Hepatic stellate cell (primary cell): ENCODE measurements at regions not wholly inside any gene's neighbourhood (a gene's known extent, or its start where the extent isn't known, plus 50 kb on each side); places are given as distances from the start of the nearest gene placed in this dataset.

ENCODE experiments used
- DNase-seq: peaks from one replicate; pipeline ENCODE4 v3.0.0; 2011; ENCODE audit warnings: low spot score

DNA sequence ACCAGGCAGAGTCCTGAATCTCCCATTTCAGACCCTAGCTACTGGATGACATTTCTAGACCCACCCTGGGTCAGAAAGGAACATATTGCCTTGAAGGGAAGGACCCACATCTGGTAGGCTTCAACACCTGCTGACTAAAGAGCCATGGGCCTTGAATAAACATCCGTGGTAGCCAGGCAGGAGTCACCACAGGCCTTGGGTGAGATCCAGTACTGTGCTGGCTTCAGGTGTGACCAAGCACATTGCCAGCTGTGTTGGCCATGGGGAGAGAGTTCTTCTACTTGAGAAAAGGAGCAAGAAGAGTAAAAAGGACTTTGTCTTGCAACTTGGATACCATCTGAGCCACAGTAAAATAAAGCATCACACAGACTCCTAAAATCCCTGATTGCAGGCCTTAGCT, 332.6 kb downstream of the SLC16A7 start:
- no peak for DNase-seq

DNA sequence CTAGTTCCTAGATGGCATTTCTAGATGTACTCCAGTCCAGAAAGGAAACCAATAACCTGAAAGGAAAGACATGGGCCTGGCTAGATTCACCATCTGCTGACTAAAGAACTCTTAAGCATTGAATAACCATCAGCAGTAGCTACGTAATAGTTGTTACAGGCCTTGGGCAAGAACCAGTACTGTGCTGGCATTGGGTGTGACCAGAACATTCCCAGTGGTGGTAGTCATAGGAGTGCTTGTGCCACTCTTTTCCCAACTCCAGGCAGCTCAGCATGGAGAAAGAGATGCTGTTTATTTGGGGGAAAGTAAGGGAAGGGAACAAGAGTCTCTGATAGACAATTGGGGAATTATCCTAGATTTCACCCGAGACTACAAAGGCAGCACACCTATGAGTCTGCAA, 333.3 kb downstream of the SLC16A7 start:
- no peak for DNase-seq

DNA sequence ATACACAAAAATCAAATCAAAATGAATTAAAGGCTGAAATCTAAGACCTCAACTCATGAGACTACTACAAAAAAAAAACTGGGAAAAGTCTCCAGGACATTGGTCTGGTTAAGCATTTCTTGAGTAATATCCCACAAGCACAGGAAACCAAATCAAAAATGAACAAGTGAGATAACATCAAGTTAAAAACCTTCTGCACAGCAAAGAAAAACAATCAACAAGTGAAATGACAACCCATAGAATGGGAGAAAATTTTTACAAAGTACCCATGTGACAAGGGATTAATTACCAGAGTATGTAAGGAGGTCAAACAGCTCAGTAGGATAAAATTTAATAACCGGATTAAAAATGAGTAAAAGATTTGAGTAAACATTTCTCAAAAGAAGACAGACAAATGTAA, 338.7 kb downstream of the SLC16A7 start:
- DNase-seq, result no peak

DNA sequence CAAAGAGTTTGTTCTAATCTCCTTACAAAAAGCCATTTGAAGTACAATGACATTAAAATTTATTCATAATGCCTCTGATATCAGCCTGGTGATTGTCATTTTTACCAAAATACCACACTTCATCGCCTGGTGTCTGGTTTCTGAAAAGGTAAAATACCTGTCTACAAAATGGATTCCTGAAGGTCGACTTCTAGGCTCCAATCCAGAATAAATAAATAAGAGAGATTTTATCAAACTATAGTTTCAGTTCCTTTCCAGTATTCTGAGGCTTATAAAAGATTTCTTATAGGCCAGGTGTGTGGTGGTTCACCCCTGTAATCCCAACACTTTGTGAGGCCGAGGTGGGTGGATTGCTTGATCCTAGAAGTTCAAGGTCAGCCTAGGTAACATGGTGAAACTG, 340.7 kb downstream of the SLC16A7 start:
- no peak for DNase-seq

DNA sequence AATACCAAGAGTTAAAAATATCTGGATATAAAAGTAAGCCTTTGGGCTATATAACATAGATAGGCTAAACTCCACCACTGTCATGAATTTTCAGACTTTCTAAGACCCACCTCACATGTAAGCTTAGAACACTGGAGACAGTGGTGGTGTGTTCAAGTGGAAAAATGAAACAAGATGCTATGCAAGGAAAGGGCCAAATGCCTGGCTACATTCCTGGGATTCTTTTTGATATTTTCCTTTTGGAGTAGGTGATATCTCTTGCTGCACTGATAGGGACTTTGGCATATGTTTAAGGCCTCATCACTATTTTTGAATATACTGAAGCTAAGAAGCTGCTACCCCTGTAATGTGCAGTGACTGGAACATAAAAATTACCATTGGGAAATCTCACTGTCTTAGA, 341.3 kb downstream of the SLC16A7 start:
- DNase-seq, result no peak

DNA sequence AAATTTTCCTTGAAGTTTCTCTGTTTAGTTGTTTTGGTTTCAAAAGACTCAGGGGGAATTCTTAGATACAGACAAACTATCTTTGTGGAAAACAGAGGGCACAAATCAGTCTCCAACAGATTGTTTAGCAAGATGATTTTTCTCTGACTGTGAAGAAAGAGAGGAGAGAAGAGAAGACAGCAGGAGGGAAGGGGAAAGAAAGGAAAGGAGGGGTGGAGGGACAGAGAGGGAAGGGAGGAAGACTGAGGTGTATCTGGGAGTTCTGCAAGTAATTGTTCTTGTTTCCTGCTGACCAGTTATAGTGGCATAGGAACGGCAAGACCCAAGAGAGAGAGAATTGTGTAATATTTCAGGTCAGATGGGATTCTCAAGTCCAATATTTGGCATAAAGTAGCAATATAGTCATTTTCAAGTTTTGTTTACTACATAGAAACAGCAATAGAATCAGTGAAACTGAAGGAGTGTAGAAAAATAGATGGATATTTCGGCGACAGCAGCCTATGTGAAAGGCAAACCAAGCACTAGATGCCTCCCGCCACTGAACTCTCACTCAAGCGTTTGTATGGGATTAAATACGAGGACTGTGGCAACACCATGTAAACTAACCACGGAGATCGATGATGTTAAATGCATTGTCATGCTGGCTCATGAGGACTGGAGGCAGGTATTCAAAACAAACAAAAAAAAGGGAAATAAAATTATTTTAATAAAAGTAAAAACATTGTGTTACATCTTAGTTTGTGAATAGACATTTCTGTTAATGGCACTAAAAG, 342.5 kb downstream of the SLC16A7 start:
- DNase-seq, result no peak

DNA sequence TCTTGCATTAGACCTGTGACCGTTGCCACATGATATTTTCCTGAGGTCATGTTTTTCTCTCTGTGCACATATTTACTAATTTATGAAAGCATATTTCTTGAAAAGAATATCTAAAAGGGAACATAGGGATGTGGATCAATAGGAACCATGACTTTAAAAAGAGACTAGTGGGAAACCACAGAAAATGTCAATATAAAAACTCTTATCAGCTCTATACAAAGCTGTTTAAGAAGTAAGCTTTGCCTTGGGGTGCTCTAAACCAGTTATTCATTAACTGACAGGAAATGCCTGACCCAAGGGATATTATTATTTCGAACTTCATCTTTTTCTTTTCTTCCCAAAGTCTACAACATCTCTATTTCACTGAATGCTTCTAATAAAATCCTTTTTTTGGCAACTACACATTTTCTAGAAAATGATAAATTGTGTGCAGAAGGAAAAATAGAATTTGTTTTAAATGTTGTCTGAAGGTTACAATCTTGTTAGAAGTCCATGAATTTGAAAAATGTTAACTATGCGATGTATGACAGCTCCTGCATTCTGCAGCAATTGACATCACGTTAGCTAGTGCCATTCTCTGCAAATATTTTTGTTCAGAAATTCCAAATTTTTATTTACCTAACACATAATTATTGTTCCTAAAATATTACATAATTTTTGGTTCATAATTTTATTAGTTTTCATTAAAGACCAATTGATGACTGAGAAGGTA, 345.0 kb downstream of the SLC16A7 start:
- DNase-seq, result no peak

DNA sequence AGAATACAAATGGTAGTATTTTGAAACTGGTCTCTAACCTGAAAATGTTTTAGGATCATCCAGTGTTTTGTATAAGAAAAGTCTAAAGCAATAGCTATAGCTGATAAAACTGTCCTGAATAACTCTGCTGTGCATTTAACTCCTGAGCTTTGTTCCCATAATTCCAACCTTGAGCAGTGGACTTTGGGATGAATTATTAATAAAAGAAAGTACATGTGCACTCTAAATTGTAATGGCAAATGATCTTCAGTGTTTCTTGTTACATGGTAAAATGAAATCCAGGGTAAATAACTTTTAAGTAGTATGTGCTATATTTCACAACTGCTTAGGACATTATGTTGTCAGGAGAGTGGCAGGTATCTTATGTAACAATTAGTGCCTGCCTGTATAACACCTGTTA, 345.6 kb downstream of the SLC16A7 start:
- no peak for DNase-seq

DNA sequence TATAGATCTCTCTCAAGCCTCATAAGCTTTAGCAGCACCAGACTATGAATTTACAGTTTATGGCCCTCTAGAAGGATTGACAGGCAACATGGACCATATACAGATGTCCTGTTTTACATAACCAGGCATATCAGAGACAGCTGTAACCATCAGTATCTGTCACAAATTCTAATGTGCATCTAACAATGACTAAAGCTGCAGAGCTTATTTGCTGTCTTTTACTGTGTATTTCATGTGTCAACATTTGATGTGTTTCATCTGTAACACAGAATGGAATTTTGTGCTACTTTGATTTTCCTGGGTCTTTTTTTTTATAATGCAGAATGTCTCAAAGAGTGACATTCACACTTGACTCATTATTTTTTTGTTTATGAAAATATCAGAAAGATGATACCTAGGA, 348.3 kb downstream of the SLC16A7 start:
- DNase-seq, result no peak

DNA sequence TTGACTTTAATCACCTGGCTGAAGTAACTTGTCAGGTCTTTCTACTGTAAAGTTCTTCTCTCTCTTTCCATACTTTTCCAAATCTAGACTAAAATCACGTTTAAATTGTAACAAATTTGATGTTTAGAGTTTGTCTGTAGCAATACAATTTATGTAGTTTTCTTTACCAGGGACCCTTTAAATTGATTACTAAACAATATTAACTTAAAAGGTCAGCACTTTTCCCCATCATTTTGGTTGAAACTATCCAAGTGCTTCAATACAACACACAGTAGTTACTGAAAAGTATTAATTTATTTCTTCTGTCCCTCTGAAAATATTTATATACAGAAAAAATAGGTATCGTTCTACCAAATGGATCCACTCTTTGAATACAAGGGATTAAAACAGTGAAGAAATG, 350.8 kb downstream of the SLC16A7 start:
- DNase-seq, result no peak

DNA sequence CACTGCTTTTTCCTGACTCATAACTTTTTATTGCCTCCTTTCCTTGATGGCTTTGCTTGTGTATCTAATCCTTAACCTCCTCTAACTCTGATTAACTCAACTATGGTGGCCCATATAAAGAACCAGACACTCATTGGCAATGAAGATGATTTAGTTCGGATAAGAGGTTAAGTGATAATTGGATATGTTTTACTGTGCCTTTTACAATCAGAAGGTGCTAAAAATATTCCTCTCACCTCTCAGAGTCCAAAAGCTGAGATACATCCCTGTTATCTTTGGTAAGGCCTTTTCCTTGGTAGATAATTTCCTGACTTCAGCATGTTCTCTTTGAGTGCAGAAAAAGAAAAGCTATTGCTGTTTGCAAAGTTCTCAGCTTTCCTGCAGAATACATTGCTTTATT, 367.7 kb downstream of the SLC16A7 start:
- no peak for DNase-seq

DNA sequence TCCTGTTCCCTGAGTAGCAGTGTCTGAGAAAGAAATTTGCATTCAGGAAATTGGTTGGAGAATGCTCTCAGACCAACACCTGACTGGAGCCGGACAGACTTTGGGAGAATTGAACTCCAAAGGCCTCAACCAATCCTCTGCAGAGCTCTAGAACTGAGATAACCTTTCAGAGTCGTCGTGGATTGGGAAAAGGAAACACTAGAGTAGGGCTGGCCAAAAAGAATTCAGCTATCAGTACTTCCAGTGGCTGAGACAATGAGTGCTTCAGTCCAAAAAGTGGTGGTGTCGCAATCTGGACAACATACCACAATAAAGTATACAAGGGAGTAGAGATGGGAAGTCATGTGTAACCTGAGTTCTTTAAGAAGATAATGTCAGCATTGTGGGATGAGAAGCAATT, 377.1 kb downstream of the SLC16A7 start:
- no peak for DNase-seq

DNA sequence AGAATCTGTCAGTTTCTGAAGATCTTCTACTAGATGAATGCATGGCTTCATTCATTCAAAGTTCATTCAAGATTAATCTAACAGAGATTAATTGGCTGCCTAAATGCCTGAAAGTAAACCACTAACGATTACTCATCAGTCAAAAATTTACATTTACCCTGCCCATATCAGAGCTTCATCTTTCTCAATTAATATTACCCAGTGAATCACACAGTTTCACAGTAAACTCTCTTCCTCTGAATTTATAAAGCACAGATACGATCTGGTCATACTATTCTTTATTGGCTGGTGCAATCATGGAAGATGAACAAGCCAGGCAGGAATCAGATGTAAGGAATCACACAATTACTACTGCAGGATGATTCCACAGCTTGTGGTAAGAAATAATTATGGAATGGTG, 377.7 kb downstream of the SLC16A7 start:
- DNase-seq, result peak; percentile 2

DNA sequence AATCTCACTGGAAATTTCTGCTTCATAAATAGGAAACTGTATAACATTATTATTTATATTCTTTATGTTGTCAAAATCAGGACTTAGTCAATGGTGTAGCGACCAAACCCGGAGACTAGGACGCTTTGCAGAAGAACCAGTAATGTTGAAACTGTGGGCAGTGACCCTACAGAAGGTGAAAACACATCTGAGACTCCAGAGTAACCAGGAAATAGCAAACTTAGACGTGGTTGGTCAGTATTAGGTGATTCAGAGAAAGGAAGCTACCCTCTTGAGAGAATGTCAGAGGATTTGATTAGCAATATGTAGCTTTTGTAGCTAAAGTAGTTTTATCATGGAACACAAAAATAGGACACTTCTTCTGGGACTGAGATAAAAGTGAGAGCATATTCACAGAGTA, 381.9 kb downstream of the SLC16A7 start:
- no peak for DNase-seq

DNA sequence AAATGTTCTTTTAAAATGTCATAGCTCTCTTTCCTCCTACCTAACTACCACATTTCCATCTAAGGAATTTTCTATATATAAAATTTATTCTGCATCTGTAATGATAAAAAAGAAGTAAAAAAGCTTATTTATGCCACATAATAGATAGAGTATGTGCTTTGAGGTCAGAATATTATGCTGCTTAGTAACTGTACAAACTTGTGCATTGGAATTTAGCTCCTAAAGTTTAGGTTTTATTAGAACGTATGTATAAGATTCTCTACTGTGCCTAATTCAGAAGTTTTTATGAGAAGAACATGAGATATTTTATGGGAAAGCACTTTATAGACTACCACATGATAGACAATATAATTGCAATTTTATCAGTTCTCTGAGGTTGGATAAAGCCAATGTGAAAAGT, 384.6 kb downstream of the SLC16A7 start:
- no peak for DNase-seq

DNA sequence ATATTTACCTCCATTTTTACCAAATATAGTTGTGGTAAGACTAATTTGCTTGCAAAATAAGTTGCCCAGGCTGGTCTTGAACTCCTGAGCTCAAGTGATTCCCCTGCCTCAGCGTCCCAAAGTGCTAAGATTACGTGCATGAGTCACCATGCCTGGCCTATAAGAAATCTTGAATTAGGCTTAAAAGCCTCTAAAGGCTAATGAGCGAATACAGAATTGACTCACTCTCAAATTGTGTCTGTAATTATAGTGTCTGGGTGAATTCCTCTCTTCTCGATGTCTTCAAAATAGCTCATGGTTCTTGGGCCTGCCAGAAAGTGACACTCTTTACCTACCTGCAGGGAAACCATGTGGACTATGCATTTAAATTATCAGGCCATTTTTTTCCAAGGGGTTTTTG, 403.5 kb downstream of the SLC16A7 start:
- DNase-seq, result no peak

DNA sequence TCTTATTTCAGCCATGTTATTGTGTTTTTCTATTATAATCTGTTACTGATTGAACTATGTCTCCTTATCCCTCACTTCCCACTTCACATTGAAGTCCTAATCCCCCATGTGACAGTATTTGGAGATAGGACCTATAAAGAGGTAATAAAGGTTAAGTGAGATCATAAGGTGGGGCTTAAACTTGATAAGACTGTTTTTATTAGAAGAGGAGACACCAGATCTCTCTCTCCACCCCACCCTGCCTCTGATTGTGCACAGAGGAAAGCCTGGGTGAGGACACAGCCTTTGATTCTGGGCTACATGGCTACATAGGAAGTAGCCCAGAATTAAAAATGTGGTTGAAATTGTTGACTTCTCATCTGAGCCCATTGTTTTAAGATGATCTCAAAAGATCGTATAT, 414.7 kb downstream of the SLC16A7 start:
- no peak for DNase-seq

DNA sequence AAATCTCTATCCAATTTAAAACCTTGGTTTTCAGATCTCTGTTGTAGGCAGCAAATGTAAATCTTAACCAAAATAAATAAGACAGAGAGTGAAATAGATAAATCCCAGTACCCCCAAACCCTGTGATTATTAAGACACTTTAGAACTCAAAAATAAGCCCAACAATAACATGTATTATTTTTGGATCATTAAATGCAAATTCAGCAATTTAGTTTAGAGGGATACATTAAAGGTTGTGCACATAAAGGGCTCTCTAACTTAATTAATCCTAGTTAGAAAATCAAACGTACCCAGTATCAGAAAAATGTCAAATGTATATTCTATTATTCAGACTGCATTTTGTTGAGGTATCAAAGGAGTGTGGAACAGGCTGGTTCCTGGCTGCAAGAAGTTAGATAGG, 416.8 kb downstream of the SLC16A7 start:
- no peak for DNase-seq

DNA sequence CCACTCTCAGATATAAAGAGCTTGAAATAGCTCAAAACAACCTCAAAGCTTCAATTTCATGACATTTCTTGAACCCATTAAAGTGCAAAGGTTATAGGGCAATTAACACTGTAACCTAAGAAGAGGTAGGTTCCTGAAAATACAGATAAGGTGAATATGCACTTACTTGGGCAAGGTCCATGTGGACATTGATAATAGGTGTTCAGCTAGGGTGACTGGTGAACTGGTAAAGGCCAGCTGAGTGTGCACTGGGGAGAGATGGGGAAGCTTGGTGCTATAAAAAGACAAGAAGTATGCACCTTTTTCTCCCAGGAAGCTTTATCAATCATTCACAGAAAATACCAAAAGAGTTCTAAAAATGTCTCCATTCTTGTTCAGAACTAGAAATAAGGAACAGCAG, 418.6 kb downstream of the SLC16A7 start:
- DNase-seq, result no peak

DNA sequence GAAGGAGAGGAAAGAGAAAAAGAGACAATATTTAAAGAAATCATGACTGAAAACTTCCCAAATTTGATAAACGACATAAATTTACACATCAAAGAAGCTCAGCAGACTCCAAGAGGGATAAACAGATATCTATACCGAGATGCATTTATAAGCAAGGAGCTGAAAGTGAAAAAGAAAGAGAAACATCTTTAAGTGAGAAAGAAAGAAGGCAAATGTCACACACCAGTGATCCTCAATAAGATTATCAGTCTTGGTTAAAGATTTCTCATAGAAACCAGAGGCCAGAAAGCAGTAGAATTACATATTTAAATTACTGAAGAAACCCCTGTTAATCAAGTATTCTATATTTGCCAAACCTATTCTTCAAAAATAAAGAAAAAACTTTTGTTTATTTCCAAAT, 424.2 kb downstream of the SLC16A7 start:
- DNase-seq, result no peak

DNA sequence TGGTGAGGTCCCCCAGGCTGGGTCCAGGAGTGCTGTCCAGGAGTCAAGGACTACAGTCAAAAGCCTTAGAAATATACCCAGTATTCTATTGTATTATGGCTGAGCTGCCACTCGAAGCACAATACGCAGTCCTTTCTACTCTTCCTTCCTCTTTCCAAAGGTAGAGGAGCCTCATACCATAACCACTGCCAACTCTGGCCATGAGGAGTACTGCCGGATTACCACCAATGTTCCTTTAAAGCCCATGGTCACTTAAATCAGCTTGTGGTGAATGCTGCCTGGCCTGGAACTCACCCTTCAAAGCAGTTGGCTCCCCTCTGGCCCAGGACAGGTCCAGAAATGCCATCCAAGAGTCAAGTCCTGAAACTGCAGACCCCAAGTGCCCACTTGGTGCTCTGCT, 425.4 kb downstream of the SLC16A7 start:
- no peak for DNase-seq

DNA sequence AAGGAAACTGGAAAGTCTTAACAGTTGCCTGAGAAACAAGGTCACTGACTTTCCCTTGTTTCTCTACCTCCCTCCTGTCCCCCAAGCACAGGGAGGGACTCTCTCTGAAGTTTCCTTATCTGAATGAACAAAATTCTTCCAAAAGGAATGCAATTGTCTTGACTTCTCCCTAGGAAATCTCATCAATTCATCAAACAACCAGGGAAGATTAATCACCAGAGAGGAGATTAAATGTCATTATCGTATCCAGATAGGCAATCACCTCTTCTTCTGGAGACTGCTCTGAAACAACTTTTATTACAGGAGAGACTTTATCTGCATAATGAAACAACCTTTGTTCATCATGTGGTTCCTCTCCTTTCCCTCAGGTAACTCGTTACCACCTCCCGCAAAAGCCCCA, 431.4 kb downstream of the SLC16A7 start:
- no peak for DNase-seq

DNA sequence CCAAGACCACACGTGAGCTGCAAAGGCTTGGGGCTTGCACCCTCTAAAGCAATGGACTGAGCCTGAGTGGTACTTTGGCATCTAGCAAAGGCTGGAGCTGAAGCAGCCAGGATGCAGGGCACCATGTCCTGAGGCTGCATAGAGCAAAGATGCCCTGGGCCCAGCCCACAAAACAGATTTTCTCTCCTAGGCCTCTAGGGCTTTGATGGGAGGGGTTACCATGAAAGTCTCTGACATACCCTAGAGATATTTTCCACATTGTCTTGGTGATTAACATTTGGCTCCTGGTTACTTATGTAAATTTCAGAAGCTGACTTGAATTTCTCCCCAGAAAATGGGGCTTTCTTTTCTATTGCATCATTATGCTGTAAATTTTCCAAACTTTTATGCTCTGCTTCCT, 438.3 kb downstream of the SLC16A7 start:
- DNase-seq, result no peak

DNA sequence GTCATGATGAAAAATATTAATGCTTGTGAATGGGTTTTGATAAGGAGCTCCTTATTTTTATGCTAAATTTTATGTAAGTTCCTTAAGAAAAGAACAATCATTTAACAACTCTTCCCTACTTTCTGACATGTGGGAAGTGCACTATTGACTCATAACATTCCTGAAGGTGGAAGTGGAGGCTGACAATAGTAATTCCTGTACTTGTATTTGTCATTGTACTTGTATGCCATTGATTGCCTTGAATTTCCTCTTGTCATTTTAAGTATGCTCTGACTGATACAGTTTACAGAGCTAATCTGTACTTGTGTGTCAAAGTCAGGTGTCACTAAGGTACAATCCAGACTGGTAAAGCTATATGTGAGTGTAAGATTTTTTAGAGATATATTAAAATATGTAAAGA, 440.0 kb downstream of the SLC16A7 start:
- no peak for DNase-seq
